ENCODE measurements at regions not wholly inside any gene's neighbourhood (a gene's known extent, or its start where the extent isn't known, plus 50 kb on each side); places are given as distances from the start of the nearest gene placed in this dataset.

GRCh38 chr3:31250116-31250777 lies 282.5 kb upstream of the STT3B start:
- H3K9me3 Mint-ChIP-seq (ENCODE audit: unreplicated experiment), result no peaks in the 10 kb centered on the region
- no peak for DNase-seq (ENCODE audit: extremely low spot score, unreplicated experiment)
- no peak for TF ChIP-seq CTCF (IDR thresholded peaks at IDR 0.05)
- no peaks in the 10 kb centered on the region for H3K36me3 Mint-ChIP-seq (ENCODE audit: unreplicated experiment)
- H3K27me3 Mint-ChIP-seq (ENCODE audit: unreplicated experiment), result peaks cover under 1% of the 10 kb centered on the region
- H3K4me3 Mint-ChIP-seq (ENCODE audit: unreplicated experiment), result no peak overlapping the region
- no peak overlapping the region for H3K27ac Mint-ChIP-seq (ENCODE audit: unreplicated experiment)
- no peaks in the 10 kb centered on the region for H3K4me1 Mint-ChIP-seq (ENCODE audit: unreplicated experiment)

GRCh38 chr3:31251083-31251482 lies 281.6 kb upstream of the STT3B start:
- no peaks in the 10 kb centered on the region for H3K36me3 Mint-ChIP-seq (ENCODE audit: unreplicated experiment)
- H3K4me3 Mint-ChIP-seq (ENCODE audit: unreplicated experiment), result no peak overlapping the region
- no peak for DNase-seq (ENCODE audit: extremely low spot score, unreplicated experiment)
- TF ChIP-seq CTCF (IDR thresholded peaks at IDR 0.05), result no peak
- no peaks in the 10 kb centered on the region for H3K9me3 Mint-ChIP-seq (ENCODE audit: unreplicated experiment)
- H3K27ac Mint-ChIP-seq (ENCODE audit: unreplicated experiment), result no peak overlapping the region
- H3K4me1 Mint-ChIP-seq (ENCODE audit: unreplicated experiment), result no peaks in the 10 kb centered on the region
- H3K27me3 Mint-ChIP-seq (ENCODE audit: unreplicated experiment), result no peaks in the 10 kb centered on the region

GRCh38 chr3:31252216-31253185 lies 280.2 kb upstream of the STT3B start:
- no peaks in the 10 kb centered on the region for H3K27me3 Mint-ChIP-seq (ENCODE audit: unreplicated experiment)
- TF ChIP-seq CTCF (IDR thresholded peaks at IDR 0.05), result no peak
- no peak overlapping the region for H3K27ac Mint-ChIP-seq (ENCODE audit: unreplicated experiment)
- H3K4me1 Mint-ChIP-seq (ENCODE audit: unreplicated experiment), result no peaks in the 10 kb centered on the region
- no peaks in the 10 kb centered on the region for H3K36me3 Mint-ChIP-seq (ENCODE audit: unreplicated experiment)
- H3K9me3 Mint-ChIP-seq (ENCODE audit: unreplicated experiment), result no peaks in the 10 kb centered on the region
- H3K4me3 Mint-ChIP-seq (ENCODE audit: unreplicated experiment), result no peak overlapping the region
- DNase-seq (ENCODE audit: extremely low spot score, unreplicated experiment), result no peak

- no peaks in the 10 kb centered on the region for H3K27me3 Mint-ChIP-seq (ENCODE audit: unreplicated experiment)
- no peak overlapping the region for H3K27ac Mint-ChIP-seq (ENCODE audit: unreplicated experiment)
- H3K4me3 Mint-ChIP-seq (ENCODE audit: unreplicated experiment), result no peak overlapping the region
- no peaks in the 10 kb centered on the region for H3K36me3 Mint-ChIP-seq (ENCODE audit: unreplicated experiment)
- no peak for TF ChIP-seq CTCF (IDR thresholded peaks at IDR 0.05)
- no peaks in the 10 kb centered on the region for H3K4me1 Mint-ChIP-seq (ENCODE audit: unreplicated experiment)
- no peaks in the 10 kb centered on the region for H3K9me3 Mint-ChIP-seq (ENCODE audit: unreplicated experiment)
- DNase-seq (ENCODE audit: extremely low spot score, unreplicated experiment), result no peak
These were observed 278.9 kb upstream of the STT3B start for GRCh38 chr3:31253782-31254181.

DNA sequence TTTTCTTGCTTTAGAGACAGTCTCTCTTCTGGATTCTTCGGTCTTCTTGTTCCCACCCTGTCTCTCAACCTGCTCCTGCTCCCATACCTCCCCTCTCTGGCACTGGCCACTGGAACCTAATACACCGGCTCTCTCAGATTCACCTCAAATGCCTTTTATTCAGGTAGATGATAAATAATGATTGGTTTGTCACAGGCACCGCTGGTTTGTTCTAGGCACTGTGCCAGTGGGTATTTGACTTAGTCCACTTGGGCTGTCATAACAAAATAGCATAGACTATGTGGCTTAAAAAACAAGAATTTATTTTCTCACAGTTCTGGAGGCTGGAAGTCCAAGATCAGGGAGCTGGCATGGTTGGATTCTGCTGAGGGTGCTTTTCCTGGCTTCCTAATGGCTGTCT lies 278.2 kb upstream of the STT3B start:
- H3K9me3 Mint-ChIP-seq (ENCODE audit: unreplicated experiment), result no peaks in the 10 kb centered on the region
- H3K27ac Mint-ChIP-seq (ENCODE audit: unreplicated experiment), result no peak overlapping the region
- no peak for DNase-seq (ENCODE audit: extremely low spot score, unreplicated experiment)
- H3K27me3 Mint-ChIP-seq (ENCODE audit: unreplicated experiment), result no peaks in the 10 kb centered on the region
- H3K4me1 Mint-ChIP-seq (ENCODE audit: unreplicated experiment), result no peaks in the 10 kb centered on the region
- H3K4me3 Mint-ChIP-seq (ENCODE audit: unreplicated experiment), result no peak overlapping the region
- H3K36me3 Mint-ChIP-seq (ENCODE audit: unreplicated experiment), result no peaks in the 10 kb centered on the region
- TF ChIP-seq CTCF (IDR thresholded peaks at IDR 0.05), result no peak

All from osteocyte (in vitro differentiated cells).